SU-DHL-6 (cell line): ENCODE measurements at regions not wholly inside any gene's neighbourhood (a gene's known extent, or its start where the extent isn't known, plus 50 kb on each side); places are given as distances from the start of the nearest gene placed in this dataset.

Experiments used
- H2AFZ ChIP-seq: fragments of 200-600 bp; sonication (generic); 2 replicates; pipeline ENCODE4 v1.6.1; 2014; ENCODE audit warnings: low read depth, mild to moderate bottlenecking, moderate library complexity, mixed read lengths, antibody characterized with exemption, low read length; ENCODE audit not compliant: severe bottlenecking
- H3F3A ChIP-seq: fragments of 200-600 bp; shearing (Covaris generic); 2 replicates; pipeline ENCODE4 v1.6.0; 2016; ENCODE audit warnings: antibody characterized with exemption, mild to moderate bottlenecking; ENCODE audit not compliant: insufficient read depth
- H3K27ac ChIP-seq: fragments of 200-600 bp; sonication (generic); 2 replicates; pipeline ENCODE4 v1.5.1; 2016; ENCODE audit warnings: low read depth, mild to moderate bottlenecking, low read length, moderate library complexity, mixed read lengths
- H3K27me3 ChIP-seq: fragments of 200-600 bp; sonication (generic), shearing (Covaris generic); 2 replicates; pipeline ENCODE4 v1.6.0; 2014; ENCODE audit warnings: mild to moderate bottlenecking, low read length
- H3K36me3 ChIP-seq: fragments of 200-600 bp; sonication (generic); 2 replicates; pipeline ENCODE4 v1.6.1; 2014; ENCODE audit warnings: mild to moderate bottlenecking, low read length, mixed read lengths
- H3K4me2 ChIP-seq: fragments of 300-600, 200-600 bp; shearing (Covaris generic), sonication (generic); 2 replicates; pipeline ENCODE4 v1.6.0; 2014; ENCODE audit warnings: low read length, low read depth, mild to moderate bottlenecking; ENCODE audit not compliant: poor library complexity, severe bottlenecking
- H3K4me3 ChIP-seq: fragments of 200-600 bp; sonication (generic); 2 replicates; pipeline ENCODE4 v1.5.1; 2014; ENCODE audit warnings: antibody characterized with exemption, low read length, mild to moderate bottlenecking, mixed read lengths; ENCODE audit not compliant: insufficient read depth, poor library complexity, severe bottlenecking
- H3K79me2 ChIP-seq: fragments of 200-600 bp; sonication (generic); 2 replicates; pipeline ENCODE4 v1.6.1; 2014; ENCODE audit warnings: mild to moderate bottlenecking, low read length, moderate library complexity; ENCODE audit not compliant: insufficient read depth
- H3K9ac ChIP-seq: fragments of 200-600 bp; sonication (generic); 2 replicates; pipeline ENCODE4 v1.7.0; 2014; ENCODE audit warnings: mild to moderate bottlenecking, low read length
- H3K9me2 ChIP-seq: fragments of 200-600 bp; sonication (generic); replicated peaks from 2 replicates; pipeline ENCODE4 v1.6.1; 2014; ENCODE audit warnings: low read length; ENCODE audit not compliant: insufficient read depth
- H3K9me3 ChIP-seq: fragments of 200-600 bp; sonication (generic); 2 replicates; pipeline ENCODE4 v1.6.1; 2014; ENCODE audit warnings: low read length, mixed read lengths; ENCODE audit not compliant: insufficient read depth
- H4K20me1 ChIP-seq: fragments of 200-600 bp; sonication (generic); 2 replicates; pipeline ENCODE4 v1.6.1; 2014; ENCODE audit warnings: low read depth, mild to moderate bottlenecking, antibody characterized with exemption, low read length, moderate library complexity, mixed read lengths
- CTCF ChIP-seq: fragments of 200-600 bp; sonication (generic); IDR thresholded peaks from one replicate; pipeline ENCODE4 v1.5.1; 2017; ENCODE audit warnings: antibody characterized with exemption, mild to moderate bottlenecking, low read length, moderate library complexity; ENCODE audit not compliant: insufficient read depth, poor library complexity, severe bottlenecking
- EZH2phosphoT487 ChIP-seq: fragments of 200-600 bp; sonication (generic), shearing (Covaris generic); conservative IDR thresholded peaks from 2 replicates; pipeline ENCODE4 v1.6.1; 2018; ENCODE audit warnings: mild to moderate bottlenecking, antibody characterized with exemption, low read length, moderate library complexity, mixed read lengths

DNA sequence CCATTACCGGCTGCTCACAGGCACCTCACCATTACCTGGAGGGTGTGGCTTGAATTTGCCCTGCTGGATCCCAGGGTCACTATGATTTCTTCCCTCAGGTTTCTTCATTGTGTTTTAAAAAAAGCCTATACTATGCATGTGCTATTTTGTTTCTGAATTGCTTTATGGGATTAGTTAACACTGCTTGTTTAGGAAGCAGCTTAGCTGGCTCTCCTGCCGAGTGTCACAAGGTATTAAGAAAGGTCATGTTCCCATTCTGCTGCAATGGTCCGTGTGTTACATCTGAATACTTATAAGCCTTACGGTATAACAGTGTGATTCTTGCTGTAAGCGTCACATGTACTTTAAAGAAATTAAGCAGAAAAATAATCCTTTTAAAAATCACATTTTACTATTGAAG lies 380.6 kb upstream of the B3GAT1 start:
- H3K36me3 ChIP-seq, result no peaks in the 10 kb centered on the region

DNA sequence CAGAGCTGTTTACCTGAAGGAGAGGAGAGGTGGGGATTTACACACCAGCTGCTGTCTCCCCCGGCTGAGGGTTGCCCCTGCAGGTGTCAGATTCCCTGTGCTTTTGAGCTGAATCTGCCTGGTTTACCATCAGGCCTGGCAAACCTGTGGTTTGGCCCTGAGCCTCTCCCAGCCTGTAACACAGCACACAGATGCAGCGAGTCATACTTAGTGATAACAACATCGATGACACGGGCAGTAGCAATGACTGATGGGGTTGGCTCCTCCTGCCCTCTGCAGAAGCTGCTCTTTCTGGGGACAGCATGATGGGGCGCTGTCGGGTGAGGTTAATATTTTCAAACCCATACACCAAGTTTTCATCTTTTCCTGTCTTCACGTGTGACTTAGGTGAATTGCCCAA lies 380.0 kb upstream of the B3GAT1 start:
- Histone ChIP-seq H3K9me3 (no peaks in the 10 kb centered on the region), H3K4me2 (no peak overlapping the region), H3K27ac (no peak overlapping the region), H3F3A (no peaks in the 10 kb centered on the region), H3K9ac (no peak overlapping the region), H3K27me3 (no peaks in the 10 kb centered on the region), H3K36me3 (no peaks in the 10 kb centered on the region), H3K4me3 (no peak overlapping the region), H2AFZ (no peak overlapping the region), H3K9me2 (no peaks in the 10 kb centered on the region), H3K79me2 (no peaks in the 10 kb centered on the region), H4K20me1 (no peaks in the 10 kb centered on the region)
- no peak for TF ChIP-seq EZH2phosphoT487
- TF ChIP-seq CTCF, result no peak

More for the DNA sequence above, 380.6 kb upstream of the B3GAT1 start:
- Histone ChIP-seq H3F3A (no peaks in the 10 kb centered on the region), H3K79me2 (no peaks in the 10 kb centered on the region), H3K9ac (no peak overlapping the region), H3K27ac (no peak overlapping the region), H3K9me3 (no peaks in the 10 kb centered on the region), H3K27me3 (no peaks in the 10 kb centered on the region), H2AFZ (no peak overlapping the region), H3K9me2 (no peaks in the 10 kb centered on the region), H3K4me2 (no peak overlapping the region), H3K4me3 (no peak overlapping the region), H4K20me1 (no peaks in the 10 kb centered on the region)
- no peak for TF ChIP-seq CTCF
- TF ChIP-seq EZH2phosphoT487, result no peak

DNA sequence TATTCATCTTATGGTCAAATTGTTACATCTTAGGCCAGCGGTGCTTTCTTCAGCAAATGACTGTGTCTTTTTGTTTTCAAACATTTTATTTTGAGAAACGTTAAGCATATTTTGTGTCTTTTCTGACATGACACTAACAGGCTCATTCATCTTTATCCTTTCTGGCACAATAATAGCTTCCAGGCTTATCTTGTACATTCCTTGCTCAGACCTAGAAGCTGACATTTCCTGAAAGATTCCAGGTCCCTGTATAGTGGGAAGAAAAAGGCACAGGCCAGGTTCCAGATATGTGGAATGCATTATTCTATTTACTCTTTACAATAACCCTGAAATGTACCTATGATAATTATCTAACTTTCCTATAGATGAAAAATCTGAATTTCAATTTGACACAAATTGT lies 379.1 kb upstream of the B3GAT1 start:
- Histone ChIP-seq H4K20me1 (no peaks in the 10 kb centered on the region), H3K9ac (no peak overlapping the region), H3F3A (no peaks in the 10 kb centered on the region), H2AFZ (no peak overlapping the region), H3K27me3 (no peaks in the 10 kb centered on the region), H3K36me3 (no peaks in the 10 kb centered on the region), H3K9me3 (no peaks in the 10 kb centered on the region), H3K79me2 (no peaks in the 10 kb centered on the region), H3K4me3 (no peak overlapping the region), H3K9me2 (no peaks in the 10 kb centered on the region), H3K27ac (no peak overlapping the region), H3K4me2 (no peak overlapping the region)
- TF ChIP-seq CTCF (no peak), EZH2phosphoT487 (no peak)
